PC-3 (cell line): ENCODE measurements at regions not wholly inside any gene's neighbourhood (a gene's known extent, or its start where the extent isn't known, plus 50 kb on each side); places are given as distances from the start of the nearest gene placed in this dataset.

Source experiments
- ATAC-seq: fragments of 200-7000 bp; cut with Tn5 transposase; 2 replicates; pipeline ENCODE4 v1.9.1; 2020; ENCODE audit warnings: mild to moderate bottlenecking, moderate library complexity
- BruUV-seq: library from RNA; stranded (reverse); fragments of 400-500 nt; replicated peaks from 2 replicates; lab custom pipeline; 2021; lab: Mats Ljungman, UMichigan
- CTCF ChIA-PET: fragments of 300-600 bp; sonication (Branson Sonifier 250); formaldehyde crosslinking; loops from one replicate; lab custom pipeline; 2022; ENCODE audit warnings: antibody characterized with exemption; lab: Charles Lee
- POLR2A ChIA-PET: fragments of 300-600 bp; sonication (Branson Sonifier 250); formaldehyde crosslinking; loops from one replicate; lab custom pipeline; 2022; ENCODE audit warnings: antibody characterized with exemption; ENCODE audit not compliant: unreplicated experiment; lab: Charles Lee
- DNase-seq: peaks from one replicate; pipeline ENCODE4 v3.0.0-alpha.2; 2015
- H2AFZ ChIP-seq: fragments of 300-600 bp; sonication (generic); 2 replicates; pipeline ENCODE4 v1.6.0; 2016; ENCODE audit warnings: antibody characterized with exemption, low read length
- H3F3A ChIP-seq: fragments of 300-600 bp; sonication (generic); one replicate; pipeline ENCODE4 v1.6.0; 2017; ENCODE audit warnings: antibody characterized with exemption, low read length, control low read depth, mild to moderate bottlenecking; ENCODE audit not compliant: unreplicated experiment
- H3K27ac ChIP-seq: fragments of 300-600 bp; sonication (generic); 2 replicates; pipeline ENCODE4 v1.5.1; 2016; ENCODE audit warnings: mild to moderate bottlenecking, low read length
- H3K27me3 ChIP-seq: fragments of 300-600 bp; sonication (generic); 2 replicates; pipeline ENCODE4 v1.6.1; 2016; ENCODE audit warnings: low read length, mixed read lengths
- H3K36me3 ChIP-seq: fragments of 300-600 bp; sonication (generic); 2 replicates; pipeline ENCODE4 v1.6.1; 2016; ENCODE audit warnings: low read depth, mixed run types, low read length, mixed read lengths
- H3K4me1 ChIP-seq: fragments of 300-600 bp; sonication (generic); 2 replicates; pipeline ENCODE4 v1.5.1; 2016; ENCODE audit warnings: low read length; ENCODE audit not compliant: insufficient read depth
- H3K4me2 ChIP-seq: fragments of 300-600 bp; sonication (generic); 2 replicates; pipeline ENCODE4 v1.6.0; 2016; ENCODE audit warnings: low read length
- H3K4me3 ChIP-seq: fragments of 300-600 bp; sonication (generic); 2 replicates; pipeline ENCODE4 v1.5.1; 2016; ENCODE audit warnings: mild to moderate bottlenecking, low read length, mixed read lengths
- H3K79me2 ChIP-seq: fragments of 300-600 bp; sonication (generic); 2 replicates; pipeline ENCODE4 v1.6.1; 2017; ENCODE audit warnings: low read length, mixed read lengths
- H3K9ac ChIP-seq: fragments of 300-600 bp; sonication (generic); 2 replicates; pipeline ENCODE4 v1.6.0; 2016; ENCODE audit warnings: mild to moderate bottlenecking, low read length
- H3K9me2 ChIP-seq: fragments of 300-600 bp; sonication (generic); replicated peaks from 2 replicates; pipeline ENCODE4 v1.6.1; 2016; ENCODE audit warnings: mixed run types, low read length, mixed read lengths
- H3K9me3 ChIP-seq: fragments of 300-600 bp; sonication (generic); 2 replicates; pipeline ENCODE4 v1.6.1; 2016; ENCODE audit warnings: low read length, mixed read lengths
- H4K20me1 ChIP-seq: fragments of 300-600 bp; sonication (generic); 2 replicates; pipeline ENCODE4 v1.6.1; 2016; ENCODE audit warnings: low read length, mixed read lengths
- CTCF ChIP-seq: fragments of 300-600 bp; sonication (generic); conservative IDR thresholded peaks from 2 replicates; pipeline ENCODE4 v1.5.1; 2017; ENCODE audit warnings: antibody characterized with exemption, low read depth, mild to moderate bottlenecking, low read length
- EZH2 ChIP-seq: fragments of 300-600 bp; sonication (generic); IDR thresholded peaks from one replicate; pipeline ENCODE4 v1.6.1; 2017; ENCODE audit warnings: antibody characterized with exemption, mild to moderate bottlenecking, low read length; ENCODE audit not compliant: unreplicated experiment
- EZH2phosphoT487 ChIP-seq: fragments of 300-600 bp; sonication (generic); IDR thresholded peaks from 2 replicates; pipeline ENCODE4 v1.6.1; 2018; ENCODE audit warnings: mild to moderate bottlenecking, antibody characterized with exemption, low read length, borderline replicate concordance
- intact Hi-C: fragments of 100-400 bp; cut with micrococcal nuclease; formaldehyde crosslinking; loops from 2 replicates; pipeline ENCODE4 v1.9.0; 2023

GRCh38 chr7:152492952-152493351 lies 57.1 kb upstream of the KMT2C start:
- no peak overlapping the region for H3K9ac ChIP-seq
- no peaks in the 10 kb centered on the region for H3K9me3 ChIP-seq
- no peaks in the 10 kb centered on the region for H3K27me3 ChIP-seq
- no TSS peak for BruUV-seq
- H3F3A ChIP-seq, result no peaks in the 10 kb centered on the region
- ATAC-seq, result no peak
- no peak for TF ChIP-seq CTCF
- TF ChIP-seq EZH2phosphoT487, result no peak
- TF ChIP-seq EZH2, result no peak
- H3K79me2 ChIP-seq, result no peaks in the 10 kb centered on the region
- no peak overlapping the region for H3K27ac ChIP-seq
- H3K4me2 ChIP-seq, result no peak overlapping the region
- intact Hi-C loops, result no loop called here
- no peaks in the 10 kb centered on the region for H4K20me1 ChIP-seq
- no peaks in the 10 kb centered on the region for H3K4me1 ChIP-seq
- no peaks in the 10 kb centered on the region for H3K36me3 ChIP-seq
- POLR2A ChIA-PET, result interaction anchor here (0.6 kb wide), 1 partner anchor 163 kb away, joined by 5 read pairs; no protein-coding TSS in a partner anchor
- no peak for DNase-seq
- CTCF ChIA-PET, result no interaction called here
- H2AFZ ChIP-seq, result no peak overlapping the region
- no peaks in the 10 kb centered on the region for H3K9me2 ChIP-seq
- no peak overlapping the region for H3K4me3 ChIP-seq

- no peak for ATAC-seq
- Histone ChIP-seq H2AFZ (no peak overlapping the region), H3K9me3 (no peaks in the 10 kb centered on the region), H3K9me2 (no peaks in the 10 kb centered on the region), H3K4me1 (no peaks in the 10 kb centered on the region), H4K20me1 (no peaks in the 10 kb centered on the region), H3K4me3 (no peak overlapping the region), H3K9ac (no peak overlapping the region), H3F3A (no peaks in the 10 kb centered on the region), H3K27ac (no peak overlapping the region), H3K36me3 (no peaks in the 10 kb centered on the region), H3K4me2 (no peak overlapping the region), H3K79me2 (no peaks in the 10 kb centered on the region), H3K27me3 (no peaks in the 10 kb centered on the region)
- TF ChIP-seq EZH2 (no peak), CTCF (no peak), EZH2phosphoT487 (no peak)
- intact Hi-C loops, result no loop called here
- POLR2A ChIA-PET, result interaction anchor here (0.6 kb wide), 1 partner anchor 12 kb away, joined by 6 read pairs; no protein-coding TSS in a partner anchor
- no peak for DNase-seq
- BruUV-seq, result no TSS peak
- CTCF ChIA-PET, result no interaction called here
Measured at GRCh38 chr7:152489044-152489443, 53.2 kb upstream of the KMT2C start.

- ATAC-seq, result no peak
- Histone ChIP-seq H3K27ac (no peak overlapping the region), H4K20me1 (no peaks in the 10 kb centered on the region), H3K36me3 (no peaks in the 10 kb centered on the region), H3K9me3 (no peaks in the 10 kb centered on the region), H3F3A (no peaks in the 10 kb centered on the region), H2AFZ (no peak overlapping the region), H3K27me3 (no peaks in the 10 kb centered on the region), H3K4me2 (no peak overlapping the region), H3K9me2 (no peaks in the 10 kb centered on the region), H3K79me2 (no peaks in the 10 kb centered on the region), H3K4me3 (no peak overlapping the region), H3K9ac (no peak overlapping the region), H3K4me1 (no peaks in the 10 kb centered on the region)
- DNase-seq, result no peak
- CTCF ChIA-PET, result no interaction called here
- BruUV-seq, result no TSS peak
- TF ChIP-seq EZH2phosphoT487 (no peak), EZH2 (no peak), CTCF (no peak)
- POLR2A ChIA-PET, result no interaction called here
- intact Hi-C loops, result no loop called here
Measured at GRCh38 chr7:152486968-152487367, 51.2 kb upstream of the KMT2C start.
